ENCODE measurements at regions not wholly inside any gene's neighbourhood (a gene's known extent, or its start where the extent isn't known, plus 50 kb on each side); places are given as distances from the start of the nearest gene placed in this dataset.
"Not testable (repeated sequence)": the region's sequence is repeated elsewhere in the genome, so short reads cannot be mapped to it uniquely, and the experiment has no call there.

DNA sequence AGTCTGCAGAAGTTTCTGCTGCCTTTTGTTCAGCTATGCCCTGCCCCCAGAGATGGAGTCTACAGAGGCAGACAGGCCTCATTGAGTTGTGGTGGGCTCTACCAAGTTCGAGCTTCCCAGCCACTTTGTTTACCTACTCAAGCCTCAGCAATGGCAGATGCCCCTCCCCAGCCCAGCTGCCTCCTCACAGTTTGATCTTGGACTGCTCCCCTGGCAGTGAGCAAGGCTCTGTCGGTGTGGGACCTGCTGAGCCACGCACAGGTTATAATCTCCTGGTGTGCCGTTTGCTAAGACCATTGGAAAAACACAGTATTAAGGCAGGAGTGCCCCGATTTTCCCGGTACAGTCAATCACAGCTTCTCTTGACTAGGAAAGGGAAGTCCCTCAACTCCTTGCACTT, 221.0 kb upstream of the CNTNAP5 start:
- TF ChIP-seq, protein P1, sequence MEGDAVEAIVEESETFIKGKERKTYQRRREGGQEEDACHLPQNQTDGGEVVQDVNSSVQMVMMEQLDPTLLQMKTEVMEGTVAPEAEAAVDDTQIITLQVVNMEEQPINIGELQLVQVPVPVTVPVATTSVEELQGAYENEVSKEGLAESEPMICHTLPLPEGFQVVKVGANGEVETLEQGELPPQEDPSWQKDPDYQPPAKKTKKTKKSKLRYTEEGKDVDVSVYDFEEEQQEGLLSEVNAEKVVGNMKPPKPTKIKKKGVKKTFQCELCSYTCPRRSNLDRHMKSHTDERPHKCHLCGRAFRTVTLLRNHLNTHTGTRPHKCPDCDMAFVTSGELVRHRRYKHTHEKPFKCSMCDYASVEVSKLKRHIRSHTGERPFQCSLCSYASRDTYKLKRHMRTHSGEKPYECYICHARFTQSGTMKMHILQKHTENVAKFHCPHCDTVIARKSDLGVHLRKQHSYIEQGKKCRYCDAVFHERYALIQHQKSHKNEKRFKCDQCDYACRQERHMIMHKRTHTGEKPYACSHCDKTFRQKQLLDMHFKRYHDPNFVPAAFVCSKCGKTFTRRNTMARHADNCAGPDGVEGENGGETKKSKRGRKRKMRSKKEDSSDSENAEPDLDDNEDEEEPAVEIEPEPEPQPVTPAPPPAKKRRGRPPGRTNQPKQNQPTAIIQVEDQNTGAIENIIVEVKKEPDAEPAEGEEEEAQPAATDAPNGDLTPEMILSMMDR (conservative IDR thresholded peaks at IDR 0.05; ENCODE audit: low read depth, low read length): not testable (repeated sequence)
- not testable (repeated sequence) for TF ChIP-seq EZH2 (IDR thresholded peaks at IDR 0.05; ENCODE audit: low read length, unreplicated experiment); EZH2phosphoT487 (IDR thresholded peaks at IDR 0.05; ENCODE audit: borderline replicate concordance, low read length)

Data from PC-3 (cell line).